A673 (cell line): ENCODE measurements at regions not wholly inside any gene's neighbourhood (a gene's known extent, or its start where the extent isn't known, plus 50 kb on each side); places are given as distances from the start of the nearest gene placed in this dataset.

Experiments used
- BruUV-seq: library from RNA; stranded (reverse); fragments of 400-500 nt; replicated peaks from 2 replicates; lab custom pipeline; 2021; lab: Mats Ljungman, UMichigan
- CTCF ChIA-PET: fragments of 300-600 bp; sonication (Branson Sonifier 250); formaldehyde crosslinking; loops from one replicate; lab custom pipeline; 2022; ENCODE audit warnings: antibody characterized with exemption; lab: Charles Lee
- POLR2A ChIA-PET: fragments of 300-600 bp; sonication (Branson Sonifier 250); formaldehyde crosslinking; loops from one replicate; lab custom pipeline; 2022; ENCODE audit warnings: antibody characterized with exemption; ENCODE audit not compliant: low non-redundant PET; lab: Charles Lee
- DNase-seq: peaks from one replicate; pipeline ENCODE4 v3.0.0-alpha.2; 2015; ENCODE audit warnings: low spot score
- H3K27ac ChIP-seq: fragments of 200-600 bp; sonication (generic); 2 replicates; pipeline ENCODE4 v1.5.1; 2016; ENCODE audit warnings: mixed run types, low read depth, mild to moderate bottlenecking, mixed read lengths, antibody characterized with exemption, low read length; ENCODE audit not compliant: poor library complexity, severe bottlenecking
- H3K27me3 ChIP-seq: fragments of 200-600 bp; sonication (generic); replicated peaks from 2 replicates; pipeline ENCODE4 v1.6.1; 2017; ENCODE audit warnings: mixed run types, low read depth, mild to moderate bottlenecking, mixed read lengths, antibody characterized with exemption, low read length; ENCODE audit not compliant: insufficient read depth, poor library complexity
- H3K36me3 ChIP-seq: fragments of 200-600 bp; sonication (generic); 2 replicates; pipeline ENCODE4 v1.6.1; 2016; ENCODE audit warnings: mixed run types, mild to moderate bottlenecking, mixed read lengths, antibody characterized with exemption, low read length; ENCODE audit not compliant: insufficient read depth, poor library complexity, severe bottlenecking
- H3K4me1 ChIP-seq: fragments of 200-600 bp; sonication (generic); 2 replicates; pipeline ENCODE4 v1.6.1; 2017; ENCODE audit warnings: mixed run types, mild to moderate bottlenecking, mixed read lengths, antibody characterized with exemption, low read length; ENCODE audit not compliant: insufficient read depth, poor library complexity, severe bottlenecking
- H3K4me3 ChIP-seq: fragments of 200-600 bp; sonication (generic); 2 replicates; pipeline ENCODE4 v1.5.1; 2016; ENCODE audit warnings: low read depth, mixed run types, mild to moderate bottlenecking, mixed read lengths, low read length; ENCODE audit not compliant: poor library complexity, severe bottlenecking
- H3K9me3 ChIP-seq: fragments of 200-600 bp; sonication (generic); 2 replicates; pipeline ENCODE4 v1.6.1; 2016; ENCODE audit warnings: mixed run types, low read depth, mild to moderate bottlenecking, mixed read lengths, antibody characterized with exemption, low read length; ENCODE audit not compliant: poor library complexity, severe bottlenecking
- EZH2 ChIP-seq: fragments of 200-600 bp; sonication (generic); IDR thresholded peaks from 2 replicates; pipeline ENCODE4 v1.6.1; 2017; ENCODE audit warnings: borderline replicate concordance, low read depth, mild to moderate bottlenecking, mixed read lengths, antibody characterized with exemption, low read length; ENCODE audit not compliant: poor library complexity, severe bottlenecking
- intact Hi-C: fragments of 100-400 bp; cut with micrococcal nuclease; formaldehyde crosslinking; loops from one replicate; pipeline ENCODE4 v1.10.0; 2022; ENCODE audit not compliant: unreplicated experiment
- TF ChIP-seq, protein P1 (sequence below): fragments of 300-800, 200-600 bp; sonication (generic); conservative IDR thresholded peaks from 2 replicates; pipeline ENCODE4 v1.5.1; 2017; ENCODE audit warnings: low read depth, mild to moderate bottlenecking, antibody characterized with exemption, low read length, moderate library complexity, mixed read lengths

DNA sequence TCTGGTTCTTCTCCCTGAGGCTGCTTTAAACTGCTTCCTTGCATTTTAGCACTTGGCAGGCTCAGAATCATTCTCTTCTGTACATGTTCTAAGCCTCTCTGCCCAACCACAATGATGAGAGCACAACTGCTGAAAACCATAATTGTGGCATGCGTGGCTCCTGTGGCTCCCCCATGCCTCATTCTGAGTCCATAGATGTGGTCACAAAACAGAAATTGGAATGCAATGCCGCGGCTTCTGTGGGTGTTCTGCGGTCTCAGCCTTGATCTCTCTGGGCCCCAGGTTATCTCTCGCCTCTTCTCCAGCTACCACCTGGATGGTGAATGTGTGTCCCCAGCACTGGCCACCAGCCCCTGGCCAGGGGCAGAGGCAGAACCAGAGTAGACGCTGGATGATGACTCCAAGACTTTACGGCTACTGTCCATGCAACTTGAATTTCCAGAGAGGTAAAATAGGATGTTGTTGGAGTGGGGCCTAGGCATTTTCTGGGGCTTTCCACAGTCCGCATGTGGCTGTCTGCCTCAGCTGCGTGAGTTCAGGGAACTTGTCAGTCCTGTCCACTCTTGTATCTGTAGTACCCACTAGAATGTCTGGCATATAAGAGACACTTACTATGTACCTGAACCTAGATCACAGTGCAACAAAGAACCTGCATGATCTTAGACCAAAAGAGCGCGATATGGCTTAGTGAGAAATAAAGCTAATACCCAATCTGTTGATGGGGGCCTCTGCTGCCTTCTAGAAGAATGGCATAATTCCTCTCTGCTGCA lies 52.4 kb upstream of the ADRB1 start:
- H3K36me3 ChIP-seq = no peaks in the 10 kb centered on the region
- no peaks in the 10 kb centered on the region for H3K27me3 ChIP-seq
- H3K27ac ChIP-seq = no peak overlapping the region
- intact Hi-C loops = no loop called here
- TF ChIP-seq EZH2 = no peak
- TF ChIP-seq, protein P1, sequence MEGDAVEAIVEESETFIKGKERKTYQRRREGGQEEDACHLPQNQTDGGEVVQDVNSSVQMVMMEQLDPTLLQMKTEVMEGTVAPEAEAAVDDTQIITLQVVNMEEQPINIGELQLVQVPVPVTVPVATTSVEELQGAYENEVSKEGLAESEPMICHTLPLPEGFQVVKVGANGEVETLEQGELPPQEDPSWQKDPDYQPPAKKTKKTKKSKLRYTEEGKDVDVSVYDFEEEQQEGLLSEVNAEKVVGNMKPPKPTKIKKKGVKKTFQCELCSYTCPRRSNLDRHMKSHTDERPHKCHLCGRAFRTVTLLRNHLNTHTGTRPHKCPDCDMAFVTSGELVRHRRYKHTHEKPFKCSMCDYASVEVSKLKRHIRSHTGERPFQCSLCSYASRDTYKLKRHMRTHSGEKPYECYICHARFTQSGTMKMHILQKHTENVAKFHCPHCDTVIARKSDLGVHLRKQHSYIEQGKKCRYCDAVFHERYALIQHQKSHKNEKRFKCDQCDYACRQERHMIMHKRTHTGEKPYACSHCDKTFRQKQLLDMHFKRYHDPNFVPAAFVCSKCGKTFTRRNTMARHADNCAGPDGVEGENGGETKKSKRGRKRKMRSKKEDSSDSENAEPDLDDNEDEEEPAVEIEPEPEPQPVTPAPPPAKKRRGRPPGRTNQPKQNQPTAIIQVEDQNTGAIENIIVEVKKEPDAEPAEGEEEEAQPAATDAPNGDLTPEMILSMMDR = no peak
- ChIA-PET POLR2A (no interaction called here), CTCF (no interaction called here)
- H3K9me3 ChIP-seq = peaks cover 8% of the 10 kb centered on the region
- no TSS peak for BruUV-seq
- no peak overlapping the region for H3K4me3 ChIP-seq
- no peak for DNase-seq
- peaks cover 20% of the 10 kb centered on the region for H3K4me1 ChIP-seq

DNA sequence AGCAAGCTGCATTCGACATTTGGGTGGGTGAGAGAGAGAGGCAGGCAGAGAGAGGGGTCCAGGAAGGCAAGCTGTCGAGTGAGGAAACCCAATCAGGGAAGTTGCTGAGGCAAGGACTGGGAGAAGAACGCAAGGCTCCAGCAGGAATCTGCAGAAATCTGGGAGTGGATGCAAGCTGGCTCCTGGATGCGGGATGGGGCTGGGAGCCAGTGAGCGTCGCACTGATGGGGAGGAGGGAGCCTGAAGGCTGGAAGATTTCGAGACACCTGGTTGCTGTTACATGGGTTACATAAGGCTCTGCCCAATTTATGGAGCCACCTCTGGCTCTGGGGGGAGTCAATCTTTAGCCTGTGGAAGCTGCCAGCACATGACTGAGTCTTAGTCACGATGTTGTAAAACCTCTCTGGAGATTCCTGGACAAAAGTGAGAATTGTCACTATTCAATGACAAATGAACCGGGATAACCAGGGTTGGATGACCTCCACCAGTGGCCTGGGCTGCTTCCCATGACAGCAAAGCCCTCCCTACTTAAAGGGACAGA lies 51.1 kb upstream of the ADRB1 start:
- no peaks in the 10 kb centered on the region for H3K36me3 ChIP-seq
- H3K9me3 ChIP-seq = peaks cover 6% of the 10 kb centered on the region
- no TSS peak for BruUV-seq
- H3K4me1 ChIP-seq = peaks cover 12% of the 10 kb centered on the region
- no peak for DNase-seq
- ChIA-PET CTCF (interaction anchor here (0.6 kb wide), 1 partner anchor 51 kb away, joined by 4 read pairs; no protein-coding TSS in a partner anchor), POLR2A (no interaction called here)
- H3K27ac ChIP-seq = no peak overlapping the region
- H3K27me3 ChIP-seq = no peaks in the 10 kb centered on the region
- H3K4me3 ChIP-seq = no peak overlapping the region
- TF ChIP-seq EZH2 = no peak
- TF ChIP-seq, protein P1 = no peak
- intact Hi-C loops = no loop called here

DNA sequence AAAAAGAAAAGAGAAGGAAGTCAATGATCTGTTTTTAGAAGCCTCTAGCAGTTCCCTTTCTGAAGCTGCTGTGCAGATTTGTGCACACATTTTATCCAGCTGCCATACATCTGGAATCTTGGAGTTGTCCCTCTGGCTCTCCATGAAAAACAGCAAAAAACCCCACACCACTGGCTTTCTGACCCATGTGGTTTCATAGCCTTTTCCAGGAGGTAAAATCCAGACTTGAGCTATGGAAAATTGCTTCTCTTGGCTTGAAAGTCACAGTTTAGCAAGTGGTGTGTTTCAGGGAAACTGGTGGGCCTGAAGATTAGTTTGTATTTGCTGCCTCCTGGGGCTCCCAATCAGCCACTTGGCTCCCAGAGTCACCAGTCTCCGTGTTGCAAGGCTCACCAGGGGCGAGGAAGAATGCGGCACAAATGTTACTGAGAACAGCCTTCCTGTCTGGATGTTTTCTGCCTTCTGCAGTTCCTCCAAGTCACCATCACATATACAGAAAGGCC lies 50.1 kb upstream of the ADRB1 start:
- H3K9me3 ChIP-seq = no peaks in the 10 kb centered on the region
- BruUV-seq = no TSS peak
- CTCF ChIA-PET = no interaction called here
- H3K36me3 ChIP-seq = no peaks in the 10 kb centered on the region
- DNase-seq = peak; percentile 50
- H3K4me3 ChIP-seq = no peak overlapping the region
- peak overlapping the region; percentile 50 for H3K27ac ChIP-seq
- H3K4me1 ChIP-seq = peaks cover 12% of the 10 kb centered on the region
- POLR2A ChIA-PET = no interaction called here
- TF ChIP-seq, protein P1 = 0 out of 2 replicates have a peak, but pooled peaks have one; percentile 17
- TF ChIP-seq EZH2 = no peak
- intact Hi-C loops = no loop called here
- no peaks in the 10 kb centered on the region for H3K27me3 ChIP-seq
